PC-3 (cell line): ENCODE measurements at regions not wholly inside any gene's neighbourhood (a gene's known extent, or its start where the extent isn't known, plus 50 kb on each side); places are given as distances from the start of the nearest gene placed in this dataset.

Source experiments
- ATAC-seq: fragments of 200-7000 bp; cut with Tn5 transposase; 2 replicates; pipeline ENCODE4 v1.9.1; 2020; ENCODE audit warnings: mild to moderate bottlenecking, moderate library complexity
- BruUV-seq: library from RNA; stranded (reverse); fragments of 400-500 nt; replicated peaks from 2 replicates; lab custom pipeline; 2021; lab: Mats Ljungman, UMichigan
- CTCF ChIA-PET: fragments of 300-600 bp; sonication (Branson Sonifier 250); formaldehyde crosslinking; loops from one replicate; lab custom pipeline; 2022; ENCODE audit warnings: antibody characterized with exemption; lab: Charles Lee
- POLR2A ChIA-PET: fragments of 300-600 bp; sonication (Branson Sonifier 250); formaldehyde crosslinking; loops from one replicate; lab custom pipeline; 2022; ENCODE audit warnings: antibody characterized with exemption; ENCODE audit not compliant: unreplicated experiment; lab: Charles Lee
- DNase-seq: peaks from one replicate; pipeline ENCODE4 v3.0.0-alpha.2; 2015
- H2AFZ ChIP-seq: fragments of 300-600 bp; sonication (generic); 2 replicates; pipeline ENCODE4 v1.6.0; 2016; ENCODE audit warnings: antibody characterized with exemption, low read length
- H3F3A ChIP-seq: fragments of 300-600 bp; sonication (generic); one replicate; pipeline ENCODE4 v1.6.0; 2017; ENCODE audit warnings: antibody characterized with exemption, low read length, control low read depth, mild to moderate bottlenecking; ENCODE audit not compliant: unreplicated experiment
- H3K27ac ChIP-seq: fragments of 300-600 bp; sonication (generic); 2 replicates; pipeline ENCODE4 v1.5.1; 2016; ENCODE audit warnings: mild to moderate bottlenecking, low read length
- H3K27me3 ChIP-seq: fragments of 300-600 bp; sonication (generic); 2 replicates; pipeline ENCODE4 v1.6.1; 2016; ENCODE audit warnings: low read length, mixed read lengths
- H3K36me3 ChIP-seq: fragments of 300-600 bp; sonication (generic); 2 replicates; pipeline ENCODE4 v1.6.1; 2016; ENCODE audit warnings: low read depth, mixed run types, low read length, mixed read lengths
- H3K4me1 ChIP-seq: fragments of 300-600 bp; sonication (generic); 2 replicates; pipeline ENCODE4 v1.5.1; 2016; ENCODE audit warnings: low read length; ENCODE audit not compliant: insufficient read depth
- H3K4me2 ChIP-seq: fragments of 300-600 bp; sonication (generic); 2 replicates; pipeline ENCODE4 v1.6.0; 2016; ENCODE audit warnings: low read length
- H3K4me3 ChIP-seq: fragments of 300-600 bp; sonication (generic); 2 replicates; pipeline ENCODE4 v1.5.1; 2016; ENCODE audit warnings: mild to moderate bottlenecking, low read length, mixed read lengths
- H3K79me2 ChIP-seq: fragments of 300-600 bp; sonication (generic); 2 replicates; pipeline ENCODE4 v1.6.1; 2017; ENCODE audit warnings: low read length, mixed read lengths
- H3K9ac ChIP-seq: fragments of 300-600 bp; sonication (generic); 2 replicates; pipeline ENCODE4 v1.6.0; 2016; ENCODE audit warnings: mild to moderate bottlenecking, low read length
- H3K9me2 ChIP-seq: fragments of 300-600 bp; sonication (generic); replicated peaks from 2 replicates; pipeline ENCODE4 v1.6.1; 2016; ENCODE audit warnings: mixed run types, low read length, mixed read lengths
- H3K9me3 ChIP-seq: fragments of 300-600 bp; sonication (generic); 2 replicates; pipeline ENCODE4 v1.6.1; 2016; ENCODE audit warnings: low read length, mixed read lengths
- H4K20me1 ChIP-seq: fragments of 300-600 bp; sonication (generic); 2 replicates; pipeline ENCODE4 v1.6.1; 2016; ENCODE audit warnings: low read length, mixed read lengths
- CTCF ChIP-seq: fragments of 300-600 bp; sonication (generic); conservative IDR thresholded peaks from 2 replicates; pipeline ENCODE4 v1.5.1; 2017; ENCODE audit warnings: antibody characterized with exemption, low read depth, mild to moderate bottlenecking, low read length
- EZH2 ChIP-seq: fragments of 300-600 bp; sonication (generic); IDR thresholded peaks from one replicate; pipeline ENCODE4 v1.6.1; 2017; ENCODE audit warnings: antibody characterized with exemption, mild to moderate bottlenecking, low read length; ENCODE audit not compliant: unreplicated experiment
- EZH2phosphoT487 ChIP-seq: fragments of 300-600 bp; sonication (generic); IDR thresholded peaks from 2 replicates; pipeline ENCODE4 v1.6.1; 2018; ENCODE audit warnings: mild to moderate bottlenecking, antibody characterized with exemption, low read length, borderline replicate concordance
- intact Hi-C: fragments of 100-400 bp; cut with micrococcal nuclease; formaldehyde crosslinking; loops from 2 replicates; pipeline ENCODE4 v1.9.0; 2023

DNA sequence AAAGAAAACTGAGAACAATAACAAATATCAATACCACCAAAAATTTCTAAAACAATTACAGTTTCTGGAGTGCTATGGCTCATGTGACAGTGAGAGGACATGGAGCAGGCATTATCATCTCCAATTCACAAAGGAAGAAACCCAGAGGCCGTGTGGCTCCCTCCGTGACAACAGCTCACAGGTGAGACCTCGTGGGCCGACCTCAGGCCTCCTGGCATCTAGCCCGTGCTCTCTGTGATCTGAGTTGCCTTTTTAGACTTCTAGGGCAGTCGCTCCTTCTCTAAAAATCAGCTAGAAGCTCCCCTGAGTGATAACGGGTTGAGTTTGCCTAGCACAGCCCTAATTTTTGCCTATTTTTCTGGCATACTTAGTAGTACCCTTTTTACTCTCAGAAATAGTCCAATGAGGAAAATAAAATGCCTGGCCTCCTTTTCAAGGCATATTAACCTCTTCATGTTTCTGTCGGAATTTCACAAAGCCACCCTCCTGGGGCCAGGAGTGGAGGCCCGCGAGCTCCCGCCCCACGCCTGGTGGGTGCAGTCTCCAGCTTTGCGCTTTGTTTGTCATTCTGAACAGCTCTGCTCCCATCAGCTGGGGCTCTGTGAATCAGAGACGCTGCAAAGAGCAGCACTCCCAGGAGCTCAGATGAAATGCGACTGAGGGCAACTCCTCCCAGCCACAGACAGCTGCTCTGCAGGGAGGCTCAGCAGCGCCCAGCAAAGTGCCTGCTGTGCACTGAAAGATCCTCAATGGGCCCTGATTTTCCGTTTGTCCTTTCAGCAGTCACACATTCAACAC is 292.5 kb downstream of the UQCRFS1 start:
- BruUV-seq, result no TSS peak
- DNase-seq (no peak), ATAC-seq (no peak)
- no peak overlapping the region for H2AFZ ChIP-seq
- no peaks in the 10 kb centered on the region for H3K9me2 ChIP-seq
- intact Hi-C loops, result no loop called here
- no peak overlapping the region for H3K27ac ChIP-seq
- TF ChIP-seq EZH2phosphoT487, result no peak
- TF ChIP-seq EZH2, result no peak
- no peak for TF ChIP-seq CTCF
- ChIA-PET CTCF (no interaction called here), POLR2A (no interaction called here)
- no peaks in the 10 kb centered on the region for H3K36me3 ChIP-seq
- H3K9me3 ChIP-seq, result no peaks in the 10 kb centered on the region
- no peaks in the 10 kb centered on the region for H3F3A ChIP-seq
- no peaks in the 10 kb centered on the region for H3K4me1 ChIP-seq
- H4K20me1 ChIP-seq, result no peaks in the 10 kb centered on the region
- no peak overlapping the region for H3K4me2 ChIP-seq
- H3K79me2 ChIP-seq, result no peaks in the 10 kb centered on the region
- no peak overlapping the region for H3K9ac ChIP-seq
- no peak overlapping the region for H3K4me3 ChIP-seq
- no peaks in the 10 kb centered on the region for H3K27me3 ChIP-seq

GRCh38 chr19:28917621-28918020 is 295.3 kb downstream of the UQCRFS1 start:
- Histone ChIP-seq H2AFZ (no peak overlapping the region), H4K20me1 (no peaks in the 10 kb centered on the region), H3K27me3 (no peaks in the 10 kb centered on the region), H3K4me1 (no peaks in the 10 kb centered on the region), H3K9me3 (no peaks in the 10 kb centered on the region), H3K4me3 (no peak overlapping the region), H3K9ac (no peak overlapping the region), H3K79me2 (no peaks in the 10 kb centered on the region), H3K27ac (no peak overlapping the region), H3K9me2 (no peaks in the 10 kb centered on the region), H3K4me2 (no peak overlapping the region), H3K36me3 (no peaks in the 10 kb centered on the region), H3F3A (no peaks in the 10 kb centered on the region)
- no TSS peak for BruUV-seq
- CTCF ChIA-PET, result no interaction called here
- no peak for ATAC-seq
- POLR2A ChIA-PET, result no interaction called here
- TF ChIP-seq CTCF (no peak), EZH2phosphoT487 (no peak), EZH2 (no peak)
- no peak for DNase-seq
- intact Hi-C loops, result no loop called here

GRCh38 chr19:28915737-28916460 is 297.1 kb downstream of the UQCRFS1 start:
- Histone ChIP-seq H3K27me3 (no peaks in the 10 kb centered on the region), H3K4me2 (no peak overlapping the region), H3K4me3 (no peak overlapping the region), H3K9me2 (no peaks in the 10 kb centered on the region), H3K9me3 (no peaks in the 10 kb centered on the region), H3F3A (no peaks in the 10 kb centered on the region), H3K36me3 (no peaks in the 10 kb centered on the region), H3K27ac (no peak overlapping the region), H4K20me1 (no peaks in the 10 kb centered on the region), H3K79me2 (no peaks in the 10 kb centered on the region), H3K4me1 (no peaks in the 10 kb centered on the region), H2AFZ (no peak overlapping the region), H3K9ac (no peak overlapping the region)
- ATAC-seq (no peak), DNase-seq (no peak)
- TF ChIP-seq EZH2 (no peak), EZH2phosphoT487 (no peak), CTCF (no peak)
- BruUV-seq, result no TSS peak
- intact Hi-C loops, result no loop called here
- ChIA-PET CTCF (no interaction called here), POLR2A (no interaction called here)
